GM19351 (cell line): ENCODE measurements at regions not wholly inside any gene's neighbourhood (a gene's known extent, or its start where the extent isn't known, plus 50 kb on each side); places are given as distances from the start of the nearest gene placed in this dataset.
"Not testable (repeated sequence)": the region's sequence is repeated elsewhere in the genome, so short reads cannot be mapped to it uniquely, and the experiment has no call there.

Experiments
- ATAC-seq: cut with Tn5 transposase; IDR thresholded peaks from one replicate; pipeline ENCODE4 v1.9.1; 2021; ENCODE audit warnings: mild to moderate bottlenecking, moderate library complexity; ENCODE audit not compliant: unreplicated experiment

GRCh38 chr16:14384745-14385144 lies 245.3 kb downstream of the PARN start:
- no peak for ATAC-seq

DNA sequence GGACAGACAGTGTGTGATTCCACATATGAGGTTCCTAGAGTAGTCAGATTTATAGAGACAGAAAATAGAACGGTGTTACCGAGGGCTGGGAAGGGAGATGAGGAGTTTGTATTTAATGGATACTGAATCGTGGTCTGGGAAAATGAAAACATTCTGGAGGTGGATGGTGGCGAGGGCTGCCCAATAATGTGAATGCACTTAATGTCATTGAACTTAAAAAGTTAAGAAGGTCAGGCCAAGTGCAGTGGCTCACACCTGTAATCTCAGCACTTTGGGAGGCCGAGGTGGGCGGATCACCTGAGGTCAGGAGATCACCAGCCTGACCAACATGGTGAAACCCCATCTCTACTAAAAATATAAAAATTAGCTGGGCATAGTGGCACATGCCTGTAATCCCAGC lies 246.2 kb downstream of the PARN start:
- not testable (repeated sequence) for ATAC-seq

DNA sequence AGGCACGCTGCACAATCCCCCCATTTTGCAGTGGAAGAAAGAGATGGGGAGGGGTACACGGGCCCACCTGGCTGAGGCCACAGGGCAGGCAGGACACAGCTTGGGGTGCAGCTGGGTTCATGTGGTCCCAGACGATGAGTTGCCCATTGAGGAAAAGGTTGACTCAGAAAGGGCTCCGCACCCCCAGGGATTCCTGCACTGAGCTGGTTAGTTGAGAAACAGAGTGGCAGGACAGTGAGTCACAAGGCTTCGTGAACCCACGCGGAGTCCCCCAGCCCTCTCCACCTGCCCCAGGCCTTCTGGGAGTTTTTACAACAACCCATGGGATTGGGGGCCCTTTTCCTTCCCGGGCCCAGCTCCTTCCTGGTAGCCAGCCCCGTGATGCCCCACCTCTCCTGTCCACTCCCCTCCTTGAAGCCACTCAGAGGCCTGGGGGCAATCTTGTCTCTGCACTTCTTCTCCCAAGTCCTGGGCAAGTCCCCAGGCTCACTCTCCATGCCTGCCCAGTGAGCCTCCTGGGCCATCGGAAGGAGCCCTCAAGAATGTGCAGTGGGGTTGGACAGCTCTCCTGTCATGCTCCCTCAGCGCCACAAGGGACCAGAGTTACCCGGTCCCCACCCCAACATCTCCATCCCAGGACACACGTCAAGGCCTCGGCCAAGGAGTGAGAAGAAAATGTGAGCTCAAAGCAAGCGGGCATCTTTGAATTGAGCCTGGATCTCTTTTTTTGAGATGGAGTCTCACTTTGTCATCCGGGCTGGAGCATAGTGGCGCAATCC lies 251.2 kb downstream of the PARN start:
- no peak for ATAC-seq

DNA sequence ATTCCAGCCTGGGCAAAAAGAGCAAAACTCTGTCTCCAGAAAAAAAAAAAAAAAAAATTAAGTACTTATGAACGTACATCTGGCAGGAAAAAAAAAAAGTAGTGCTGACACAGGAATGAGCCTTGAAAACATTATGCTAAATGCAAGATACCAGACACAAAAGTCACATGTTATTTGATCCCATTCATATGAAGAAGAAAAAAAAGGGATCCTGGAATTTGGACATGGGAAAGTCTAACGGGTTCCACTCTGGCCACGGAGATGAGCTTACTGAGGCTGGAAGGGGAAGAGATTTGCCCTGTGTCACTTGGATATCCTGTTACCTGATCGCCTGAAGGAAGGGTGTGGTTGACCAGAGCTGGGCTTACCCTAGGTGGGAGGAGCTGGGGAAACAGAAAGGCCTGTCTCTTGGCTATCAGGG lies 251.9 kb downstream of the PARN start:
- ATAC-seq, result no peak

GRCh38 chr16:14377326-14377725 lies 252.7 kb downstream of the PARN start:
- no peak for ATAC-seq

DNA sequence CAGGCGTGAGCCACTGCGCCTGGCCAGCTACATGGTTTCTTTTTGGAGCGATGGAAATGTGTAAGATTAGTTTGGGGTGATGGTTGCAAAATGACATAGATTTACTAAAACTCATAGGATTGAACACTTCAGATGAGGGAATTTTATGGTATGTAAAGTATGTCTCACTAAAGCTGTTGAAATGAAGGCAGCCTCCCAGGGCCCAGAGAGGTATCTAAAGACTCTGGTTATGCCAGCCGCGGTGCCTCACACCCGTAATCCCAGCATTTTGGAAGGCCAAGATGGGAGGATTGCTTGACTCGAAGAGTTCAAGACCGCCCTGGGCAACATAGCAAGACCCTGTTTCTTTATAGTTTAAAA lies 254.9 kb downstream of the PARN start:
- ATAC-seq, result no peak

DNA sequence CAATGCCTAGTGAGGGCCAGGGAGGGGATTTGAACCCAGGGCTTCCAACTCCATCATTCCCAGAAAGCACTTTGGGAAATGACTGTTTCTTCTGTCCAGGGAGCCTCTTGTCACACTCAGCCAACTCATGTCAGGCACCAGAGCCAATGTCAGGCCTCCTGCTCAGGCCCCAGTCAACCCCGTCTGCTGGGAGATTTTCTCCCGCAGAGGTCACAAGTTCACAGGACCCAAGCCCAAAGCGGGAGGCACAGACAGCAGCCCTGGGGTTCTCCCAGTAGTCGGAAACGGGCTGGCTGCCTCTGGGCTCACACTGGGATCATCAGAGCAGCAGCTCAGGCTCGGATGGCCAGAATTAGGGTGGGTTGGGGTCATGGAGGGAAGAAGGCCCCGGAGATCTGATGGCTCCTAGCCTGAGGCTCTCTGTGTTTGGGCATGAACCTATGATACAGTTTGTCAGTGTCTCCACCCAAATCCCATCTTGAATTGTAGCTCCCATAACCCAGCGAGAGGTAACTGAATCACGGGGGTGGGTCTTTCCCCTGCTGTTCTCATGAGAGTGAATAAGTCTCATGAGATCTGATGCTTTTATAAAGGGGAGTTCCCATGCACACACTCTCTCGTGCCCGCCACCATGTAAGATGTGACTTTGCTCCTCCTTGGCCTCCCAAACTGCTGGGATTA lies 255.5 kb downstream of the PARN start:
- no peak for ATAC-seq

GRCh38 chr16:14373896-14374295 lies 256.2 kb downstream of the PARN start:
- ATAC-seq, result no peak

GRCh38 chr16:14373406-14373805 lies 256.7 kb downstream of the PARN start:
- no peak for ATAC-seq

DNA sequence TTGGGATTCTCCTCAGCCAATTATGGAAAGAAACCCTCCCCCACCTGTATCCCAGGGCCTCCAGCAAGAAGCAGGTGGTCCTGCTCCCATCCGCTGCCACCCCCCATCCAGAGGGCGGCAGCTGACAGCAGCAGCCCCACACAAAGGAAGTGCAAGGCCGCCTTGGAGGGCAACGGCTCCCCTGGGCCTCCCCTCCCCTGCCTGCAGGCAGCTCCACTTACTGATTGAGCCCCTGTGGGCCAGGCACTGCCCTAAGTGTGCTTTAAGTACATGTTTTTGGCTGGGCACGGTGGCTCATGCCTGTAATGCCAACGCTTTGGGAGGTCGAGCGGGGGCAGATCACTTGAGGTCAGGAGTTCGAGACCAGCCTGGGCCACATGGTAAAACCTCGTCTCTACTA lies 257.6 kb downstream of the PARN start:
- ATAC-seq, result no peak

DNA sequence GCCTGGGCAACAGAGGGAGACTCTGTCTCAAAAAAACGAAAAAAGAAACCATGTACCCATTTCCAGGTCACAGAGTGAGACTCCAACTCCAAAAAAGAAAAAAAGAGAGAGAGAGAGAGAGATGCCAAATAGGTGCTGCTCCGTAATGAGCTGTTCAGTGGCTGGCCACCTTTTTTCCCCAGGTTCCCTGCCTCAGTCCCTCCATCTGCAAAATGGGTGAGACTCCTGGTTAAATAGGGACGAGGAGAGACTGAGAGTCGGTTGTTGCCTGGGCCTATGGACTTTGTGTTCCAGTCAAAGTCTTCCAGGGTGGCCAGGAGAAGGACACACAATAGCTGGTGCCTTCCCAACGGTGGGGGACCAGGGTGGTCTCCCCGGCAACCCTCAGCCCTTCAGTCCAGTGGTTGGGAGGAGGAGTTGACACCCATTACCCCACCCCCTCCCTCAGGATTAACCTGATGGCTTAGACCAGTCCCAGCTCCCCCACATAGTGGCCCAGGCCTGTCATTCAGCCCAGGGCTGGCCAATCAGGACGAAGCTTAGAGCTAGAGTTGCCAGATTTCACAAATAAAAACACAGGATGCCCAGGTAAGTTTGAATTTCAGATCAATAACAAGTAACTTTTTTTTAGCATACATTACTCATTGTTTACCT lies 258.2 kb downstream of the PARN start:
- ATAC-seq, result no peak

- no peak for ATAC-seq
Observed at GRCh38 chr16:14370736-14371234, 259.3 kb downstream of the PARN start.

- ATAC-seq, result no peak
Observed at GRCh38 chr16:14369734-14370598, 260.1 kb downstream of the PARN start.

GRCh38 chr16:14368399-14368798 lies 261.7 kb downstream of the PARN start:
- no peak for ATAC-seq

GRCh38 chr16:14366974-14367707 lies 262.9 kb downstream of the PARN start:
- no peak for ATAC-seq

GRCh38 chr16:14366447-14366846 lies 263.6 kb downstream of the PARN start:
- ATAC-seq, result no peak

GRCh38 chr16:14365200-14365851 lies 264.7 kb downstream of the PARN start:
- ATAC-seq, result no peak

DNA sequence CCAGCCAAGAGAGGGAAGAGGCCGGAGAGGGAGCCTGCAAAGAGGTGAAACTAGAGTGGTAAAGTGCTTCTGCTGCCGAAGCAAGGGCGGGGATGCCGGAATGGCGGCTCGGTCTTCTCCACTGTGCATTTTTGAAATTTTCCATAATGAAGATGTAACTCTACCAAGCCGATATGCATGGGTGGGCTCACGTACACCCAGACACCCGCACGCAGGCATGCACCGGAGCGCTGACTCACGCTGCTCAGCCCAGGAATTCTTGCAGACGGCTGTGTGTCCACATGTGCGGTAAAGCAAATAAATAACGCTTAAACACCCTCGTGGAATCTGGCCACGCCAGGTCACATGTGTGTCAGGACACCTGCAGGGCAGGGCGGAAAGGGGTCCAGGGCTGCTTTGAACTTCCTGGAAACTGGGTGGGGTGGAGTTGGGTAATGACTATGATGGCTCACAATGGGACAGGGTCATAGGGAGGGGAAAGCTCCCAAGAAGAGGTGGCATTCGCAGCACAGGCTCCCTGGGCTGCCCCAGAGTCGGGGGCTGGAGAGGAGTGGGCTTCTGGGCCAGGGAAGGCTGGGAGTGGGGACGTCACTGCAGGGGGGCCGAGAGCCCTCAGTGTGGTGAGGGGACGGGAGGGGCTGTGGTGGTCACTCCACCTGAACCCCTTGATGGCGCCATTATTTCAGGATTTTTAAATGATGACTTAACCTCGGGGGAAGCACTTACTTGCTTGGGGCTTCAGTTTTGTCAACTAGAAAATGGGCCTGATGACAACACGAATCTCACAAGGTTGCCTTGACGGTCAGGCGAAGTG lies 265.5 kb downstream of the PARN start:
- ATAC-seq, result no peak

DNA sequence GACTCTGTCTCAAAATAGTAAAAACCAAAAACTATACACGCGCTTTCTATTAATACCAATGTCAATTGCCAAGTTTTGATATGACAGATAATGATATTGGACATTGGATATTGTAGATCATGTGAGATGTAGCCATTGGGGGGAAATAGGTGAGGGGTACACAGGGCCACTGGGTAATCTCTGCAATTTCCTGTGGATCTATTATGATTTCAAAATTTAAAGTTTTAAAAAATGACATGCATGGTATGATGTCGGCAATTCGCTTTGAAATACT lies 266.0 kb downstream of the PARN start:
- ATAC-seq, result no peak
